HG03520 (cell line): ENCODE measurements at regions not wholly inside any gene's neighbourhood (a gene's known extent, or its start where the extent isn't known, plus 50 kb on each side); places are given as distances from the start of the nearest gene placed in this dataset.
"Not testable (repeated sequence)": the region's sequence is repeated elsewhere in the genome, so short reads cannot be mapped to it uniquely, and the experiment has no call there.

Experiments
- ATAC-seq: cut with Tn5 transposase; IDR thresholded peaks from one replicate; pipeline ENCODE4 v1.9.1; 2021; ENCODE audit warnings: mild to moderate bottlenecking, moderate library complexity; ENCODE audit not compliant: unreplicated experiment

- no peak for ATAC-seq
Observed at GRCh38 chr4:91837608-91838029, 466.1 kb upstream of the GRID2 start.

DNA sequence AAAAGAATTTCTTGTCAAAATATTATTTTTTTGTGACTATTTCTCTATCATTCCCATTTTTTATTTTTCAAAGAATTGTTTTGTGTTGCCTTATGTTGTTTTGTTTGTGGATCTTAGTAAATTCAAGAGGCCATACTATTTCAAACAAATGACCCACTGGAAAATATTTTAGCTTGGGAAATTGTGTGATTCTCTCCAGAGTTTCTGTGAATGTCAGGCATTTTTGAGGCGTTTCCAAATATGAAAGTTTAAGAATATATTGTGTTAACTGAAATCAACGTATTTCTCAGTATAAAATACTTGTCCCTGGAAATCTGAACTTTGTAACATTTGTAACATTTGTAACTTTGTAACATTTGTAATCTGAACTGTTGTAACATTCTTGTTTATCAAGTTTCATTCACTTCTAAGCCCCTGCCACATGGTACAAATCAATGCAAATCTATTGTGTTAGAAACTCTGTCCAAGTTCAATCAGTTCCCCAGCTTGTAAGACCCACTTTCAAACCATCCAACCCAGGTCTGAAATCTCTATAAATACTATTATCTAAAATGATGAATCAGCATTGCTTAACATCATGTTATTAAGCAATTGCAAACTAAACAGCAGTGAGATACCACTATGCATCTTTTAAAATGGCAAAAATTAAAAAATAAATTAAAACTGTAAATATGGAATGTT lies 465.4 kb upstream of the GRID2 start:
- no peak for ATAC-seq

- no peak for ATAC-seq
Observed at GRCh38 chr4:91840359-91840758, 463.4 kb upstream of the GRID2 start.

DNA sequence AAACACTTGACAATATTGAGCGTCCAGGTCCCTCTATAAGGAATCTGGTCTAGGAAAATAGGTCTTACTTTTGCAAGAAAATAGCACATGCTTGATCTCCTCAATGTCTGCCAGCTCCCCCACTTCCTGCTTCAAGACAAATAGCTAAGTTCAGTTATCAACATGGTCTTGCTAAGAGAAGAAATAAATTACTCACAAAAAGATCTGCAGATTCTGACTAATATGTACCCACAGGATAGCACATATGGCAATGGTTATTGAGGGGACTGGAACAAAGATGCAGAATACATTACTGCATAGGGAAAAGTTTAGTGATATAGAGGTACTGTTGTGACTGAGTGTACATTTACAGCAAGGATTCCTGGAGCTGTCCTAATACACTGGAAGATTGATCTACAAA lies 457.5 kb upstream of the GRID2 start:
- ATAC-seq, result no peak

DNA sequence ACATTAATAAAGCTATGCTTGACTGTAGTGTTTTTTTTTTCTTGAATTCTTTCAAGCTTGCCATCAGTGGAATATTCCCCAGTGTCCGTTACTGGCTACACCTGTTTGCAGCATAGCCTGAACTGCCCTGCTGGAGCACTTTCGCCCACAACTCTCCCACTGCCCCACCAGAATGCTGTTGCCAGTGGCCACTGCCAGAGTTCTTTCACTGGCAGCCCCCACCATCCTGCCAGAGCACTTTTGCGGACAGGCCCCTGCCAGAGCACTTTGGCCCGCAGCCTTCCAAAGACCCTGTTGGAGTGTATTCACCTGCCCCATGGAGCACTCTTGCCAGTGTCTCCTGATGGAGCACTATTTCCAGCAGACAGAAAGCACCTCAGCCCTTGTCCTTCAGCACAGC lies 452.3 kb upstream of the GRID2 start:
- ATAC-seq, result no peak

DNA sequence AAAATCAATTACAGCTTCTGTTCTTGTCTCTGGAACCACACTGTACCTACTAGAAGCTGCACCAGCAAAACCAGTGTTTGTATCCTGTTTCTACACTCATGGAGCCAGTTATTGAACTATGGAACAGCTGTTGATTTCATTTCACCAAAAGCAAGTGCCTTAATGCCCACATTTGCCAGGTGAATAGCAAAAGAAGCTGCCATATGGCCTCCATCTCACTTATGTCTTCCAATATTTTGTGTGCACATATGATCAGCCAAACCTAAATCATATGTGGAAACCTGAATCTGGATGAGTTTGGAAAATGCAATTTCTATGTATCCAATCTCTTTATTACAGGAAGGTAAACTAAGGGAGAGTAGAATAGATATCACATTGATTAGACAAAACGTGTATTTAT lies 415.8 kb upstream of the GRID2 start:
- no peak for ATAC-seq

- ATAC-seq, result not testable (repeated sequence)
Observed at GRCh38 chr4:91891217-91891616, 412.5 kb upstream of the GRID2 start.

- no peak for ATAC-seq
Observed at GRCh38 chr4:91894006-91894405, 409.8 kb upstream of the GRID2 start.

GRCh38 chr4:91904556-91904955 lies 399.2 kb upstream of the GRID2 start:
- ATAC-seq, result no peak

GRCh38 chr4:91909963-91910362 lies 393.8 kb upstream of the GRID2 start:
- no peak for ATAC-seq

GRCh38 chr4:91914176-91914804 lies 389.5 kb upstream of the GRID2 start:
- ATAC-seq, result no peak

- no peak for ATAC-seq
Observed at GRCh38 chr4:91916219-91916618, 387.5 kb upstream of the GRID2 start.

- ATAC-seq, result no peak
Observed at GRCh38 chr4:91924625-91925024, 379.1 kb upstream of the GRID2 start.

- no peak for ATAC-seq
Observed at GRCh38 chr4:91935217-91935616, 368.5 kb upstream of the GRID2 start.

DNA sequence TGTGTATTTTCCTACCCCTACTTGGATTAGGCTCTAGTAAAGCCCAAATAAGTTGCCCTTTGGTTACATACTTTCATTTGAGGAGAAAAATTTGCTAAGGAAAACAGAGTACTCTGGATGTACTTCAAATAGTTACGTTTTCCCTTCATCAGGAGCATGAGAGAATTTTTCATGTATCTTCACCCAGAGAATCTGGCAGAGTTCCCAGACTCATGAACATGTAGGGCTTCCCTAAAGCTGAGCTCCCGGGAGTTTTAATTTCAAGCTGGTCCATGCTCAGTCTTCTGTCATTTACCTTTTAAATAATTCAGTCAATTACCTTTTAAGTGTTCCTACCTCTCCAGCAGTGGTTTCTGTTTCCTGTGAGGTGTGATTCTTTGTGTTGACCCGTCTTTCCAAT lies 367.5 kb upstream of the GRID2 start:
- no peak for ATAC-seq

- ATAC-seq, result no peak
Observed at GRCh38 chr4:91957963-91958362, 345.8 kb upstream of the GRID2 start.

DNA sequence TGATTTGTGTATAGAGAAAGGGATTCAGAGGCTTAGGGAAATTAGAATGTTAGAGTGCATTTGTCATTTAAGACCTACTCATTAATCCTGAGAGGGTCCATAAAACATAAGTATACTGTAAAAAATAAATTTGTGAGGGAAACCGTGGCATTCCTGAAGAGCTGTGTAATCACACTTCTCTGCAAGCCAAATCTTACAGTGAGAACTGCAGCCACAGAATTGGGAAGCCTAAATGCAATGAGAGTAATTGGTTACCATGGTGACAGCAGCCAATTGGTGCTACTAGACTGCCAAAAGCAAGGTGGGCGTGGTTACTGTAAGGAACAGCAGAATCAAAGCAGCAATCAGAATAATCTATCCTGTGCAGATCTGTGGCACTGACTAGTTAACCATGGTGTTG lies 345.2 kb upstream of the GRID2 start:
- ATAC-seq, result no peak

GRCh38 chr4:91961504-91961903 lies 342.3 kb upstream of the GRID2 start:
- no peak for ATAC-seq

DNA sequence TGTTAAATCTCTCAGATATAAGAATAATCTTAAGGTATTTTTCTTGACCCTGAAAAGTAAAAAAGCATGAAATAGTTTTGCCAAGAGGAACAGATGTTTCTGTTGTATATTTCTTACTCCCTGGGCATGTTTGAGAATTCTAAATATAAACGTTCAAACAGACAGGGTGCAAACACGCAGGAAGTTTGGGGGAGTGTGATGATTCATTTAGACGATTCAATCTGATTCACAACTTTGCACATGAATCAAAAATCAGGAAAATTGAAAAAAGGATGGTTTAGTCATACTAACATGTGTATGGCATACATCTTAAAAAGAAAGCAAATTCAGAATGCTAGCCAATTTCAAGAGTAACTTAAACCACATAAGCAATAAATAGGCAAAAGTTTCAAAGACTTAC lies 340.3 kb upstream of the GRID2 start:
- ATAC-seq, result no peak

DNA sequence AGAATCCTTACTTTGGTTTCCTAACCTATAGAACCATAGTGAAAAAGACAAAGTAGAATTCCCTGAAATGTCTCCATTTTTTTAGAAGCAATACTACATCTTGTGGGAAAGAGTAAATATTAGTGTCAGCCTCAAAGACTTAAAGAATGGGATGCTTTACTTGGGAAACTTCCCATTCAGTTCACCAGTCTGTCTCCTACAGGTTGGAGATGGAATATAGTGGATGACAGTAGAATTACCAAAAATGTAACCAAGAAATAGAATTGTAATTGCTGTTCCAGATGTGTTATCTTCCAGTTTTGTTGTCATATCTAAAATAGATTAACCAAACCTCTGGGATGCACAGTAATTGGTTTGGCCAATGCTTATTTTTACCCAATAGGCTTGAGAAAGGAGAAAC lies 338.6 kb upstream of the GRID2 start:
- no peak for ATAC-seq

DNA sequence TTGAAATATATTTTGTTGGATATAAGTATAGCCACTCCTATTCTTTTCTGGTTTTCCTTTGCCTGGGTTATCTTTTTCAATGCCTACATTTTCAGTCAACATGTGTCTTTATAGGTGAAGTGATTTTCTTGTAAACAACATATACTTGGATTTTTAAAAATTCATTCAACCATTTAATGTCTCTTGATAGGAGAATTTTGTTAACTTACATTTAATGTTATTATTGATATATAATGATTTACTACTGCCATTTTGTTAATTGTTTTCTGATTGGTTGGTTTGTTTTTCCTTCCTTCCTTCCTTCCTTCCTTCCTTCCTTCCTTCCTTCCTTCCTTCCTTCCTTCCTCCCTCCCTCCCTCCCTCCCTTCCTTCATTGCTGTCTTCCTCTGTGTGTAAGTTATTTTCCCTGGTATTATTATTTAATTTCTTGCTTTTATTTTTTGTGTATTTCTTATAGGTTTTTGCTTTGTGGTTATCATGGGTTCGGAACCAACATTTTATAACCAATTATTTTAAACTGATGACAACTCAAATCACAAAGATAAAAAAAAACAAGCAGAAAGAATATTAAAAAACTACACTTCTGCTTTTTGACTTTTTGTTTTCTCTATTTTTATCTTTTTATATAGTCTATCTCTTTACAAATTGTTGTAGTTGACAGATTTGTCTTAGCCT lies 330.1 kb upstream of the GRID2 start:
- ATAC-seq, result no peak

- no peak for ATAC-seq
Observed at GRCh38 chr4:91984466-91984865, 319.3 kb upstream of the GRID2 start.
